ENCODE measurements at regions not wholly inside any gene's neighbourhood (a gene's known extent, or its start where the extent isn't known, plus 50 kb on each side); places are given as distances from the start of the nearest gene placed in this dataset.

GRCh38 chr14:71668186-71668912, 263.9 kb upstream of the RGS6 start:
- Histone ChIP-seq H3K27me3 (ENCODE audit: control insufficient read depth in 2 of 2, insufficient read depth in 2 of 2, low read length in 2 of 2) (no peaks in the 10 kb centered on the region), H3K4me3 (ENCODE audit: low read length in 2 of 2) (no peak overlapping the region), H3K9me3 (ENCODE audit: control insufficient read depth in 2 of 2, low read length in 2 of 2) (no peaks in the 10 kb centered on the region), H3K27ac (ENCODE audit: low read depth in 2 of 2, low read length in 2 of 2) (no peak overlapping the region), H3K9ac (ENCODE audit: low read depth in 1 of 2, low read length in 2 of 2) (no peak overlapping the region), H3K4me1 (ENCODE audit: control insufficient read depth in 2 of 2, insufficient read depth in 2 of 2, low read length in 2 of 2) (peaks cover 0 to 2% of the 10 kb centered on the region in 2 donors), H3K36me3 (ENCODE audit: control insufficient read depth in 2 of 2, insufficient read depth in 2 of 2, low read length in 2 of 2) (peaks cover 14 to 15% of the 10 kb centered on the region in 2 donors)

GRCh38 chr14:71672596-71672995, 259.6 kb upstream of the RGS6 start:
- Histone ChIP-seq H3K27ac (ENCODE audit: low read depth in 2 of 2, low read length in 2 of 2) (no peak overlapping the region), H3K4me3 (ENCODE audit: low read length in 2 of 2) (no peak overlapping the region), H3K9ac (ENCODE audit: low read depth in 1 of 2, low read length in 2 of 2) (no peak overlapping the region), H3K36me3 (ENCODE audit: control insufficient read depth in 2 of 2, insufficient read depth in 2 of 2, low read length in 2 of 2) (peaks cover 15 to 20% of the 10 kb centered on the region in 2 donors), H3K4me1 (ENCODE audit: control insufficient read depth in 2 of 2, insufficient read depth in 2 of 2, low read length in 2 of 2) (peaks cover 0 to 2% of the 10 kb centered on the region in 2 donors), H3K27me3 (ENCODE audit: control insufficient read depth in 2 of 2, insufficient read depth in 2 of 2, low read length in 2 of 2) (no peaks in the 10 kb centered on the region), H3K9me3 (ENCODE audit: control insufficient read depth in 2 of 2, low read length in 2 of 2) (no peaks in the 10 kb centered on the region)

- Histone ChIP-seq H3K4me3 (ENCODE audit: low read length in 2 of 2) (no peak overlapping the region), H3K9ac (ENCODE audit: low read depth in 1 of 2, low read length in 2 of 2) (no peak overlapping the region), H3K9me3 (ENCODE audit: control insufficient read depth in 2 of 2, low read length in 2 of 2) (no peaks in the 10 kb centered on the region), H3K27me3 (ENCODE audit: control insufficient read depth in 2 of 2, insufficient read depth in 2 of 2, low read length in 2 of 2) (no peaks in the 10 kb centered on the region), H3K4me1 (ENCODE audit: control insufficient read depth in 2 of 2, insufficient read depth in 2 of 2, low read length in 2 of 2) (no peaks in the 10 kb centered on the region), H3K36me3 (ENCODE audit: control insufficient read depth in 2 of 2, insufficient read depth in 2 of 2, low read length in 2 of 2) (peaks cover 15 to 20% of the 10 kb centered on the region in 2 donors), H3K27ac (ENCODE audit: low read depth in 2 of 2, low read length in 2 of 2) (no peak overlapping the region)
Measured at GRCh38 chr14:71675126-71675899, 256.9 kb upstream of the RGS6 start.

- H3K4me1 ChIP-seq (ENCODE audit: control insufficient read depth in 2 of 2, insufficient read depth in 2 of 2, low read length in 2 of 2) = no peaks in the 10 kb centered on the region
- no peak overlapping the region for H3K9ac ChIP-seq (ENCODE audit: low read depth in 1 of 2, low read length in 2 of 2)
- H3K9me3 ChIP-seq (ENCODE audit: control insufficient read depth in 2 of 2, low read length in 2 of 2) = no peaks in the 10 kb centered on the region
- H3K36me3 ChIP-seq (ENCODE audit: control insufficient read depth in 2 of 2, insufficient read depth in 2 of 2, low read length in 2 of 2) = peaks cover 15 to 20% of the 10 kb centered on the region in 2 donors
- no peak overlapping the region for H3K4me3 ChIP-seq (ENCODE audit: low read length in 2 of 2)
- no peak overlapping the region for H3K27ac ChIP-seq (ENCODE audit: low read depth in 2 of 2, low read length in 2 of 2)
- H3K27me3 ChIP-seq (ENCODE audit: control insufficient read depth in 2 of 2, insufficient read depth in 2 of 2, low read length in 2 of 2) = no peaks in the 10 kb centered on the region
Measured at GRCh38 chr14:71675900-71676287, 256.3 kb upstream of the RGS6 start.

GRCh38 chr14:71680736-71681387, 251.4 kb upstream of the RGS6 start:
- H3K27ac ChIP-seq (ENCODE audit: low read depth in 2 of 2, low read length in 2 of 2) = no peak overlapping the region
- no peaks in the 10 kb centered on the region for H3K9me3 ChIP-seq (ENCODE audit: control insufficient read depth in 2 of 2, low read length in 2 of 2)
- H3K9ac ChIP-seq (ENCODE audit: low read depth in 1 of 2, low read length in 2 of 2) = no peak overlapping the region
- no peaks in the 10 kb centered on the region for H3K27me3 ChIP-seq (ENCODE audit: control insufficient read depth in 2 of 2, insufficient read depth in 2 of 2, low read length in 2 of 2)
- H3K36me3 ChIP-seq (ENCODE audit: control insufficient read depth in 2 of 2, insufficient read depth in 2 of 2, low read length in 2 of 2) = peaks cover 9 to 12% of the 10 kb centered on the region in 2 donors
- H3K4me1 ChIP-seq (ENCODE audit: control insufficient read depth in 2 of 2, insufficient read depth in 2 of 2, low read length in 2 of 2) = no peaks in the 10 kb centered on the region
- no peak overlapping the region for H3K4me3 ChIP-seq (ENCODE audit: low read length in 2 of 2)

- no peak overlapping the region for H3K27ac ChIP-seq (ENCODE audit: low read depth in 2 of 2, low read length in 2 of 2)
- H3K4me1 ChIP-seq (ENCODE audit: control insufficient read depth in 2 of 2, insufficient read depth in 2 of 2, low read length in 2 of 2) = no peaks in the 10 kb centered on the region
- no peaks in the 10 kb centered on the region for H3K27me3 ChIP-seq (ENCODE audit: control insufficient read depth in 2 of 2, insufficient read depth in 2 of 2, low read length in 2 of 2)
- H3K4me3 ChIP-seq (ENCODE audit: low read length in 2 of 2) = no peak overlapping the region
- H3K36me3 ChIP-seq (ENCODE audit: control insufficient read depth in 2 of 2, insufficient read depth in 2 of 2, low read length in 2 of 2) = peaks cover 9 to 12% of the 10 kb centered on the region in 2 donors
- no peak overlapping the region for H3K9ac ChIP-seq (ENCODE audit: low read depth in 1 of 2, low read length in 2 of 2)
- no peaks in the 10 kb centered on the region for H3K9me3 ChIP-seq (ENCODE audit: control insufficient read depth in 2 of 2, low read length in 2 of 2)
Measured at GRCh38 chr14:71682337-71682736, 249.9 kb upstream of the RGS6 start.

GRCh38 chr14:71684323-71684722, 247.9 kb upstream of the RGS6 start:
- Histone ChIP-seq H3K4me1 (ENCODE audit: control insufficient read depth in 2 of 2, insufficient read depth in 2 of 2, low read length in 2 of 2) (no peaks in the 10 kb centered on the region), H3K9me3 (ENCODE audit: control insufficient read depth in 2 of 2, low read length in 2 of 2) (no peaks in the 10 kb centered on the region), H3K9ac (ENCODE audit: low read depth in 1 of 2, low read length in 2 of 2) (no peak overlapping the region), H3K27ac (ENCODE audit: low read depth in 2 of 2, low read length in 2 of 2) (no peak overlapping the region), H3K36me3 (ENCODE audit: control insufficient read depth in 2 of 2, insufficient read depth in 2 of 2, low read length in 2 of 2) (peaks cover 9 to 12% of the 10 kb centered on the region in 2 donors), H3K4me3 (ENCODE audit: low read length in 2 of 2) (no peak overlapping the region), H3K27me3 (ENCODE audit: control insufficient read depth in 2 of 2, insufficient read depth in 2 of 2, low read length in 2 of 2) (no peaks in the 10 kb centered on the region)

- Histone ChIP-seq H3K4me3 (ENCODE audit: low read length in 2 of 2) (no peak overlapping the region), H3K9ac (ENCODE audit: low read depth in 1 of 2, low read length in 2 of 2) (no peak overlapping the region), H3K4me1 (ENCODE audit: control insufficient read depth in 2 of 2, insufficient read depth in 2 of 2, low read length in 2 of 2) (no peaks in the 10 kb centered on the region), H3K9me3 (ENCODE audit: control insufficient read depth in 2 of 2, low read length in 2 of 2) (no peaks in the 10 kb centered on the region), H3K36me3 (ENCODE audit: control insufficient read depth in 2 of 2, insufficient read depth in 2 of 2, low read length in 2 of 2) (peaks cover 9 to 12% of the 10 kb centered on the region in 2 donors), H3K27ac (ENCODE audit: low read depth in 2 of 2, low read length in 2 of 2) (no peak overlapping the region), H3K27me3 (ENCODE audit: control insufficient read depth in 2 of 2, insufficient read depth in 2 of 2, low read length in 2 of 2) (no peaks in the 10 kb centered on the region)
Measured at GRCh38 chr14:71686677-71687076, 245.6 kb upstream of the RGS6 start.

- no peak overlapping the region for H3K9ac ChIP-seq (ENCODE audit: low read depth in 1 of 2, low read length in 2 of 2)
- no peaks in the 10 kb centered on the region for H3K4me1 ChIP-seq (ENCODE audit: control insufficient read depth in 2 of 2, insufficient read depth in 2 of 2, low read length in 2 of 2)
- no peaks in the 10 kb centered on the region for H3K27me3 ChIP-seq (ENCODE audit: control insufficient read depth in 2 of 2, insufficient read depth in 2 of 2, low read length in 2 of 2)
- no peak overlapping the region for H3K27ac ChIP-seq (ENCODE audit: low read depth in 2 of 2, low read length in 2 of 2)
- H3K4me3 ChIP-seq (ENCODE audit: low read length in 2 of 2) = no peak overlapping the region
- H3K9me3 ChIP-seq (ENCODE audit: control insufficient read depth in 2 of 2, low read length in 2 of 2) = no peaks in the 10 kb centered on the region
- peaks cover 9 to 12% of the 10 kb centered on the region in 2 donors for H3K36me3 ChIP-seq (ENCODE audit: control insufficient read depth in 2 of 2, insufficient read depth in 2 of 2, low read length in 2 of 2)
Measured at GRCh38 chr14:71687166-71687831, 244.9 kb upstream of the RGS6 start.
